DLD1 (cell line): ENCODE measurements at regions not wholly inside any gene's neighbourhood (a gene's known extent, or its start where the extent isn't known, plus 50 kb on each side); places are given as distances from the start of the nearest gene placed in this dataset.

Experiments
- in situ Hi-C: cut with HindIII; loops from 2 replicates; pipeline ENCODE4 v1.10.0; 2017; ENCODE audit warnings: low sequenced_read_pairs

- in situ Hi-C loops = no loop called here
These were observed 51.0 kb upstream of the RBBP8 start for GRCh38 chr18:22882084-22882483.

DNA sequence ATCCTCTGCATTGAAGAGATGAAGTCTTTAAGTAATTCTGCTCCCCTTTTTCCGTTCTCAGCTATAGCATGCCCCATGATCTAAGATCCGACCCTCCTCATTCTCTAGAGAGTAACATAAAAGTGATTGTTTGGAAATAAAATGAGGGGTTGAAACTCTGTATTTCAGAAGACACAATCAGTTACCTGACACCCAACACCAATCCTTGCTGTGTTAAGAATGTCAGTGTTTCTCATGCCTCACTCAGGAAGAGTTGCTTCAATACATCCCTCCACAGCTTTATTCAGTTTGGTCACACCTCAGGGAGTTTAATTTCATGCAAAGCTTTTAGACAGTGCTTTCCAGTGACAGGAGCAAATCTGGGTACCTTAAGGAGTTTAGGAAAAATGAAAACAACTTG lies 49.9 kb upstream of the RBBP8 start:
- in situ Hi-C loops = no loop called here
